GM19238 (cell line): ENCODE measurements at regions not wholly inside any gene's neighbourhood (a gene's known extent, or its start where the extent isn't known, plus 50 kb on each side); places are given as distances from the start of the nearest gene placed in this dataset.
"Not testable (repeated sequence)": the region's sequence is repeated elsewhere in the genome, so short reads cannot be mapped to it uniquely, and the experiment has no call there.

ENCODE experiments used
- DNase-seq: peaks from one replicate; pipeline ENCODE4 v3.0.0; 2011; ENCODE audit warnings: low spot score; ENCODE audit not compliant: insufficient read length

DNA sequence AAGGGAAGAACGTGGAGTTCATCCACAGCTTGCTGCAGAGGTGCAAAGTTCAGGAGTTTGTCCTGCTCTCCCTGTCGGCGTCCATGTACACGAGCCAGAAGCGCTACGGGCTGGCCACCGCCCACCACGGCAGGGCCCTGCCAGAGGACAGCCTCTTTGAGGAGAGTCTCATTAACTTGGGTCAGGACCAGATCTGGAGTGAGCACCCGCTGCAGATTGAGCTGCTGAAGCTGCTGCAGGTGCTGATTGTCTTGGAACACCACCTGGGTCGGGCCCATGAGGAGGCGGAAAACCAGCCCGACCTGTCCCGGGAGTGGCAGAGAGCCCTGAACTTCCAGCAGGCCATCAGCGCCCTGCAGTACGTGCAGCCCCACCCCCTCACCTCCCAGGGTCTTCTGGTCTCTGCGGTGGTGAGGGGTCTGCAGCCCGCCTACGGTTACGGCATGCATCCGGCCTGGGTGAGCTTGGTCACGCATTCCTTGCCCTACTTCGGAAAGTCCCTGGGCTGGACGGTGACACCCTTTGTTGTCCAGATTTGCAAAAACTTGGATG lies 73.8 kb upstream of the MORC3 start:
- no peak for DNase-seq

DNA sequence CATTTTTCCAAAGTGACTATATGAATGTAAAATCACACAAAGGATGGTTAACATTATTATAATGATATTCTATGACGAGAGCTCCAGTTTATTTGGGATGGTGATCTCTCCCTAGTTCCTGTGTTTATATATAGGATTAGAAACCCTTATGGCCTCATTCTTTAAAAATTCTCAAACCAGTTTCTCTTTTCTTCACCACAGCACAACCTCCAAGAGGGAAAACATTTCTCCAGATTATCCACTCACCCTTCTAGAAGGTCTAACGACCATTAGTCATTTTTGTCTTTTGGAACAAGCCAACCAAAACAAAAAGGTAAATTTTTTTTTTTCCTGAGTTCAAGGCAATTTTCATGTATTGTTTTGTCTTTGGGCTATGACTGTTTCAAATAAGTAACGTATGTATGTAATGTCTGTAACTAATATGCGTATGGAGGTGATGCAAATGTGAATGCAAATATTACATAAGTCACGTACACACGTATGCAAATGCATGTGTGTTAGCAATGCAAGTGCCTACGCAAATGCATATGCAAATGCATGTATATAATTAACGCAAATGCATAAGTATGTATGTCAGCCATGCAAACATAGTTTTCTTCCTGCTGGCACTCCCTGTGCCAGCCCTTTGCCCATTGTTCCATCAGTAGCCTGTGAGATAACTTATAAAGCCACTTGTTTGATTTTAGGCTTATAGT lies 72.5 kb upstream of the MORC3 start:
- no peak for DNase-seq

DNA sequence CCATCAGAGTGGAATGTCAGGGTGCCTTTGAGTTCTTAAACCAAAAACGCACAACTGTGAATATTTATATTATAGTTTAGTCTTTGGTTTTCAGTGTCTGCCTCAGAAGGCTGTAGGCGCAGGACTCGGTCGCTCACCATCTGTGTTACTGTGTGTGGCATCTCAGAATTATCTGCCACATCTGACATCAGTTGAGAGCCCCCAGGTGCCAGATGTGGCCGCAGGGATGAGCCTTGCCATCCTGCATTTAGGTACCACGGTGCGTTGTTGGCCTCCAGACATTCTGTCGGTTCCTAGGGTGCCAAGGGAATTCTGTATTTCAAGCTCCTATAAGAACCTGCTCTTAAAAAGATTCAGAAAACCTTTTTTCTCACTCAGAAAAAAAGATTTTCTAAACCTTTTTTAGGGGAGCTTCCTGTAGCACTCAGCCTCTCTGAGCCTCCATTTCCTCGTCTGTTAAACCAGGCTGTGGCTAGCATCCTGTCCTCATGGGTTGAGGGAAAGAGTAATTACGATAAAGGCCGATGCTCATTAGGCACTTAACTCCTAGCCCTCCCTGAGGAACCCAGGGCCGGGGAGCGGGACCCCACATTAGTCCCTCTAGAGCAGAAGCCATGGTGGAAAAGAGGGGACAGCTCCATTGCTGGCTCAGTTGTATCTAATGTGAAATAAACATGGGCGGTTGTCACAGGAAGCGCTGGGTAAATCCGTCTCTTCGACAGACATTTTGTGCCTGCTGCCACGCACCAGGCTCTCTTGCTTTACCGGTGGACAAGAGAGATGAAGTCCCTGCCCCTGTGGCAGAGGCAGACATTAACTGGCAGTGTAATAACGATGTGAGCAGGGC lies 70.2 kb upstream of the MORC3 start:
- DNase-seq: no peak

DNA sequence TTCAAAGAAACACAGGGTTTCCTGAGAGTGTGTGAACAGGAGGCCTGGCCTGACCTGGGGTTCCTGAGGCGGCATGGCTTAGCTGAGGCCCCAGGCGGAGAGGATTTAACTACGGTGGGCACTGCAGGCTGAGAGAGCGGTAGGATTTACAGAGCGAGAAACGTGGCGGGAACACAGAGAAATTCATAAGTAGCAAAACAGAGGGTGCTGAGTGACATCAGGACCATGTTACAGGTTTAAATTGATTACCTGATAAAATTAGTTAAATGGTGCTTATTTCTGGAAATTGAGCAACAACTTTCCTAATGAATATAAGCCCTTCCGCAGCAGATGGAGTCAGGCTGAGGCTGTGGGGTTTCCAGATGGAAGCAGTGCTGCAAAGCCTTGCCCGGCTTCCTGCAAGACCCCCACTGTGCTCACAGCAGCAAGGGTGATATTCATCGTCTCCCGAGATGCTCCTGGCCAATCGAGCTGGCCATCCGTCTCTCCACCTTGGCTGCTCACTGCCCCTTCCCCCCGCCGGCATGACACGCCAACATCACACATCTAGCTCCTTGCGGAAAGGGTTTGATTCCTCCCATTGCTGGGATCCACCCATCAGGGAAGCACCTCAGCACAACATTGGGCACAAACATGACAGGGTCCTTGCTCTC lies 69.4 kb upstream of the MORC3 start:
- DNase-seq: no peak

DNA sequence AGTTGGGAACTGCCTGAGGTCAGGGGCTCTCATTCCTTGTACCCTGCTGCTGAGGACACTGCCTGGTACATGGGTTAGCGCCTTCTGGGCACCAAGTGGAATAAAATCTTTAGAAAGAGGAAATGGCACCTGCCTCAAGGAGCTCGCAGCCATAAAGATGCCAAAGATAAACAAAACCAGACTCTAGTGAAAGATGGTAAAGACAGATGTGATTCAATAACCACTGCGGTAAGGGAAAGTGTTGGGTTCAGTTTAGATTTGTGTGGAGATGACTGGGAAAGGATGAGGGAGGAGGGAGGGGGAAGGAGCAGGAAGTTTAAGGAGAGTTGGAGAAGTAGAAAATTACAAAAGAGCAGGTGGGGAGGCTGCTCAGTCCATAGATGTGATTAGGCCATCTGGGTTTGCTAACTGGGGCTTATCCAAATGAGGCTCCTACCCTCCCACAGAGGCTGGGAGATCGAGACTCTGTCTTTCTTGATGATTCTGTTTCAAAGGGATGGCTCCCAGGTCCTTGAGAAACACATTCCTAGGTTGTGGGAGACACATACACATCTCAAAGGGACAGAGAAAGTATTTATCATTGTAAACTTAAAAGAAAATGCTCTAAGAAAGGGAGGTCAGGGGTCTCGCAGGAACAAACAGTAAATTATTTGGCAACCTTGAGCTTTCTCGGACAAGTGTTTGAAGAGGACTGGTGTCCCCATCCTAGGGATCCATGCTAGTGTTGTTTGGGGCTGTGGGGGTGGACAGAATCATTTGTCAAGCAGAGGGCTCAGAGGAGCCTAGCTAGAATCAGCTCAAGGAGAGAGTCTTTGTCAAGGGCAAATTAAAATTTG lies 65.7 kb upstream of the MORC3 start:
- DNase-seq: no peak

DNA sequence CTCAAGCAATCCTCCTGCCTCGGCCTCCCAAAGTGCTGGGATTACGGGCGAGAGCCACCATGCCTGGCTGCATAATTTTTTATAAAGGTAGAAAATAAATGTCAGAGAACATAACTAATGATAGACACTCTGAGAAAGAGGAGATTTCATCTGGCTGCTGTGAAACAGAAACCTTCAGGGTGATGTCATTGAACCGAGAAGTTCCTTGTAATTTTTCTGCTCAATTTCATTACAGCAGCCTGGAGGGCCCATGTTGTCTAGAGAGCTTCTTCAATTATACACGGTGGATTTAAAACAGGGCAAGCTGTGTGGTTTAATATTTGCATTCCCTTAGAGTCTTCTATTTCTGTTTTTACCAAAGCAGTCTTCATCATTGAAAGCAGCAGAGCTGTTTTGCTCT lies 64.3 kb upstream of the MORC3 start:
- DNase-seq: peak; percentile 22

DNA sequence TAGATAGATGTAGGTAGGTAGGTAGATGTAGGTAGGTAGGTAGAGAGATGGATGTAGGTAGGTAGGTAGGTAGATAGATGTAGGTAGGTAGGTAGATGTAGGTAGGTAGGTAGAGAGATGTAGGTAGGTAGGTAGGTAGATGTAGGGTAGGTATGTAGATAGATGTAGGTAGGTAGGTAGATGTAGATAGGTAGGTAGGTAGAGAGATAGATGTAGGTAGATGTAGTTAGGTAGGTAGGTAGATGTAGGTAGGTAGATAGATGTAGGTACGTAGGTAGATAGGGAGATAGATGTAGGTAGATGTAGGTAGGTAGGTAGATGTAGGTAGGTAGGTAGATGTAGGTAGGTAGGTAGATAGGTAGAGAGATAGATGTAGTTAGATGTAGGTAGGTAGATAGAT lies 62.3 kb upstream of the MORC3 start:
- DNase-seq: no peak

DNA sequence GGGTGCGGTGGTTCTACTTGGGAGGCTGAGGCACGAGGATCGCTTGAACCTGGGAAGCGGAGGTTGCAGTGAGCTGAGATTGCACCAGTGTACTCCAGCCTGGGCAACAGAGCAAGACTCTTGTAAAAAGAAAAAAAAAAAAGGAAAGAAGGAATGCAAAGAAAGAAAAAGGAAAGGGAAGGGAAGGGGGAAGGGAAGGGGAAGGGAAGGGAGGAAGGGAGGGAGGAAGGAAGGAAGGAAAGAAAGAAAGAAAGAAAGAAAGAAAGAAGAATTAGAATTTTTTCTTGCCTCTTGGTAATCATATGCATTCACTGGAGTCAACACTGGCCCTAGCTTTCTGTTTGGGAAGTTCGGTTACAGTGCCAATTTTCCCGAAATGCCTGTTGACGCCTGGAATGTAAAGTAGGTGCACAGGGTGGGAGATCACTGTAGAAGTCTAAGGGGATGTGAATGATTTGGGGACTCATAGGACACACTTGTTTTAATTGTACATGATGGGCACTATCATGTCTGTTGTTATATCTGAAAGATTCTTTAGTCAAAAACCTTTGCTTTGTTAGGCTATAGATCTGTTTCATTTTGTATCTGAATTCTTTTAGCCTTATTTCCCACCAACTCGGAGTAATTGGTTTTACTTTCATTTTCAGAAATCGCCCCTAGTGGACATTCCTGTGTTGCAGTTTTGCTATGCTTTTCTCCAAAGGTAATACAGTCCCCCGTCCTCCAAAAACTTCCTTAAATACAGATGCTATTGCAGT lies 59.8 kb upstream of the MORC3 start:
- peak; percentile 48 for DNase-seq

DNA sequence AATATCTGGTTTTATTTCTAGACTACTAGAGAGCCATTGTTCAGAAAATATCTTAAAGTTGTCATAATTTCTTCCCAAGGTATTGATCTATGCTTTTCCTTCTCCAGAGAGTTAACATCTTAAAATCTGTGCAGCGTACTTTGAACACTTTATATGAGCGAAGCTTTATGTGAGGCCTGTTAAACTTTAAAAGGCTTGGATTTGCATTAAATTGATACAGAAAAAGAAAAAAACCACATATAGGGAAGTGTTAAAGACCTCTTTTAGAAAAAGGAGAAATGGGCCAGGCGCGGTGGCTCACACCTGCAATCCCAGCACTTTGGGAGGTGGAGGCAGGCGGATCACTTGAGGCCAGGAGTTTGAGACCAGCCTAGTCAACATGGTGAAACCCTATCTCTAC lies 59.2 kb upstream of the MORC3 start:
- DNase-seq: no peak

DNA sequence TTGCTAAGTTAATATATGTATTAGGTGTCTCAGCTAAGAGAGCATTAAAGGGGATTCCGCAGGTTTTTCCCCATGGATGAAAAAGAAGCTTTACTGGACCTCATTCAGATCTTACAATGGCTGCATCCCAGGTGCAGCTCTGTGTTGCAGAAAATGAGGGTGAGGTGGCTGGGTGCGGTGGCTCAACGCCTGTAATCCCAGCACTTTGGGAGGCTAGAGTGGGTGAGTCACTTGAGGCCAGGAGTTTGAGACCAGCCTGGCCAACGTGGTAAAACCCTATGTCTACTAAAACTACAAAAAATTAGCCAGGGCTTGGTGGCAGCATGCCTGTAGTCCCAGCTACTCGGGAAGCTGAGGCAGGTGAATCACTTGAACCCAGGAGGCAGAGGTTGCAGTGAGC lies 58.5 kb upstream of the MORC3 start:
- no peak for DNase-seq

DNA sequence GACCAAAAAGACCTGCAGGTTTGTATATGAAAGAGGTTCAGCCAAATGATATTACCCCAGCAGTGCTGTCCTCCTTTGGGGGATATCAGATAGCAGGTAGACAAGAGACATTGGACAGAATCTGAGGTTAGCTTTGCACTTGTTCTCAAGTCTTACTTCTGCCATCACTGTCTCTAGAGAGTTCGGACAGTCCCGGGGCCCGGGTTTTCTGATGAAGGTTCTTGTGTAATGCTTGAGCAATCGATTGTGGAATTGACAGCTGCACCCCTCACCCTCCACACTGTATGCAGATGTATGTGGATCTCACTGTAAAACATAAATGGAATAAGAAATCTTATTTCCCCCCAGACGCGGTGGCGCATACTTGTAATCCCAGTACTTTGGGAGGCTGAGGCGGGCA lies 56.2 kb upstream of the MORC3 start:
- DNase-seq: no peak

DNA sequence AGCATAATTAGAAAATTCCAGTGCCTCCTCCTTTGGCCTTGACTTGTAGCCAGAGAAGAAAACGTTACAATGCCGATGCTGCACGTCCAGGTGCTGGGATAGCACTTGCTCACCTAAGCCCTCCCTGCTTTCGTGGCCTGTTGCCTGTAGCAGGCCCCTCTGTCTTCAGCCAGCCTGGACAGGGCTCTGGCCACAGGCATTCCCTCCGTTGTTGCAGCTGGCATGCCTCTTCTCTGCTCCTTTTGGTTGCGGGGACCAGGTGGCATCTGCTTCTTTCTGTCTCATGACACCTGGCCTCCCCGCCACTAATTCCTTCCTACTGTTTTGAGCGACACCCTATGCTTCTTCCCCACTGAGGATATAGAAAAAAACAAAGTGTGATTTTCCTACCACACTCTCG lies 54.6 kb upstream of the MORC3 start:
- DNase-seq: no peak

DNA sequence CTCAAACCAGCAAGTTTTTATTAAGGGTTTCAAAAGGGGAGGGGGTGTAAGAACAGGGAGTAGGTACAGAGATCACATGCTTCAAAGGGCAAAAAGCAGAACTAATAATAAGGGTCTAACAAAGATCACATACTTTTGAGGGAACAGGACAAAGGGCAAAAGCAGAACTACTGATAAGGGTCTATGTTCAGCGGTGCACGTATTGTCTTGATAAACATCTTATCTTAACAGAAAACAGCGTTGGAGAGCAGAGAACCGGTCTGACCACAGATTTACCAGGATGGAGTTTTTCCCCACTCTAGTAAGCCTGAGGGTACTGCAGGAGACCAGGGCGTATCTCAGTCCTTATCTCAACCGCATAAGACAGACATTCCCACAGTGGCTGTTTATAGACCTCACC lies 52.2 kb upstream of the MORC3 start:
- DNase-seq: not testable (repeated sequence)

DNA sequence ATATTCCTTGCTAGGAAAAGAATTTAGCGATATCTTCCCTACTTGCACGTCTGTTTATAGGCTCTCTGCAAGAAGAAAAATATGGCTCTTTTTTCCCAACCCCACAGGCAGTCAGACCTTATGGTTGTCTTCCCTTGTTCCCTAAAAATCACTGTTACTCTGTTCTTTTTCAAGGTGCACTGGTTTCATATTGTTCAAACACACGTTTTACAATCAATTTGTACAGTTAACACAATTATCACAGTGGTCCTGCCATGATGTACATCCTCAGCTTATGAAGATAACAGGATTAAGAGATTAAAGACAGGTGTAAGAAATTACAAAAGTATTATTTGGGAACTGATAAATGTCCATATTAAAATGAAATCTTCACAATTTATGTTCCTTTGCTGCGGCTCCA lies 51.7 kb upstream of the MORC3 start:
- DNase-seq: not testable (repeated sequence)
